H1 (cell line): ENCODE measurements at regions not wholly inside any gene's neighbourhood (a gene's known extent, or its start where the extent isn't known, plus 50 kb on each side); places are given as distances from the start of the nearest gene placed in this dataset.

Source experiments
- CTCF ChIA-PET: fragments of 300-600 bp; sonication (Branson Sonifier 250); formaldehyde crosslinking; loops from one replicate; lab custom pipeline; 2021; ENCODE audit not compliant: partially characterized antibody; lab: Charles Lee
- POLR2A ChIA-PET: fragments of 300-600 bp; sonication (Branson Sonifier 250); formaldehyde crosslinking; loops from one replicate; lab custom pipeline; 2021; ENCODE audit warnings: inconsistent platforms; ENCODE audit not compliant: partially characterized antibody; lab: Charles Lee
- DNase-seq, 2 experiments: peaks; one replicate each; pipeline versions ENCODE4 v3.0.0 to v3.0.0-alpha.2; 2010 to 2022; ENCODE audit warnings: low spot score in 2 of 2, low read depth in 1 of 2, mixed read lengths in 1 of 2
- FAIRE-seq: peaks from 2 replicates; lab custom pipeline; 2011; peaks lifted over from hg19 to GRCh38; lab: Jason Lieb, UNC
- H2AFZ ChIP-seq: 2 replicates; pipeline ENCODE4 v1.8.1; 2012; ENCODE audit warnings: low read length, inconsistent platforms
- H2AK5ac ChIP-seq: 2 replicates; pipeline ENCODE4 v1.6.1; 2013; ENCODE audit warnings: low read depth, low read length
- H2BK120ac ChIP-seq: replicated peaks from 2 replicates; pipeline ENCODE3; 2013; ENCODE audit warnings: low read depth, low read length, inconsistent platforms
- H2BK12ac ChIP-seq: 2 replicates; pipeline ENCODE4 v1.6.1; 2013; ENCODE audit warnings: low read depth, low read length
- H2BK15ac ChIP-seq: 2 replicates; pipeline ENCODE4 v1.6.1; 2013; ENCODE audit warnings: low read length
- H2BK20ac ChIP-seq: 2 replicates; pipeline ENCODE4 v1.6.1; 2013; ENCODE audit warnings: low read length
- H2BK5ac ChIP-seq: 2 replicates; pipeline ENCODE4 v1.6.1; 2013; ENCODE audit warnings: low read depth, low read length
- H3K14ac ChIP-seq: 2 replicates; pipeline ENCODE4 v1.6.1; 2013; ENCODE audit warnings: inconsistent platforms; ENCODE audit not compliant: insufficient read length
- H3K18ac ChIP-seq: 2 replicates; pipeline ENCODE4 v1.6.1; 2013; ENCODE audit warnings: low read length; ENCODE audit errors: extremely low read depth
- H3K23ac ChIP-seq: 2 replicates; pipeline ENCODE4 v1.6.1; 2013; ENCODE audit warnings: inconsistent platforms; ENCODE audit not compliant: insufficient read length
- H3K23me2 ChIP-seq: 2 replicates; pipeline ENCODE4 v1.6.1; 2013; ENCODE audit warnings: low read depth, low read length
- H3K27ac ChIP-seq: 2 replicates; pipeline ENCODE4 v1.6.1; 2011; ENCODE audit warnings: low read depth, low read length, inconsistent platforms
- H3K27me3 ChIP-seq, 4 experiments: replicated peaks in 1 of 4; 1 replicate in 1 of 4; 2 replicates in 3 of 4; pipeline versions ENCODE4 v1.6.1 to v1.8.1; 2011 to 2013; ENCODE audit warnings: low read length in 3 of 4, mild to moderate bottlenecking in 3 of 4, inconsistent platforms in 2 of 4, mixed read lengths in 2 of 4, moderate library complexity in 1 of 4; ENCODE audit not compliant: control insufficient read depth in 3 of 4, insufficient read depth in 3 of 4; ENCODE audit errors: extremely low read depth in 1 of 4
- H3K36me3 ChIP-seq, 4 experiments: 2 replicates each; pipeline versions ENCODE4 v1.6.1 to v1.8.1; 2011 to 2013; ENCODE audit warnings: mild to moderate bottlenecking in 4 of 4, low read length in 3 of 4, moderate library complexity in 2 of 4, control low read depth in 1 of 4, inconsistent platforms in 1 of 4; ENCODE audit not compliant: insufficient read depth in 4 of 4, control insufficient read depth in 2 of 4
- H3K4ac ChIP-seq: replicated peaks from 2 replicates; pipeline ENCODE3; 2013; ENCODE audit warnings: low read length, low read depth, mixed read lengths, inconsistent platforms; ENCODE audit not compliant: insufficient read length
- H3K4me1 ChIP-seq, 4 experiments: replicated peaks in 1 of 4; 1 replicate in 1 of 4; 2 replicates in 3 of 4; pipeline versions ENCODE4 v1.6.1 to v1.8.1; 2011 to 2013; ENCODE audit warnings: low read length in 3 of 4, inconsistent platforms in 2 of 4, mixed read lengths in 1 of 4; ENCODE audit not compliant: insufficient read depth in 4 of 4, control insufficient read depth in 3 of 4
- H3K4me2 ChIP-seq, 2 experiments: 2 replicates each; pipeline versions ENCODE4 v1.6.1 to v1.8.1; 2011 to 2013; ENCODE audit warnings: low read depth in 2 of 2, low read length in 2 of 2, control low read depth in 1 of 2, inconsistent platforms in 1 of 2, mild to moderate bottlenecking in 1 of 2; ENCODE audit not compliant: insufficient read depth in 1 of 2
- H3K4me3 ChIP-seq, 4 experiments: fragments of 200-600, 300-600 bp in 1 of 4; sonication (generic), shearing (Covaris generic), sonication (Bioruptor Twin) in 1 of 4; 2 replicates each; pipeline versions ENCODE4 v1.5.1 to v1.8.1; 2011 to 2016; ENCODE audit warnings: low read length in 4 of 4, low read depth in 3 of 4, control low read depth in 2 of 4, inconsistent platforms in 2 of 4, mild to moderate bottlenecking in 2 of 4, mixed read lengths in 1 of 4, moderate library complexity in 1 of 4; ENCODE audit not compliant: insufficient read depth in 2 of 4; ENCODE audit errors: extremely low read depth in 1 of 4
- H3K56ac ChIP-seq: replicated peaks from 2 replicates; pipeline ENCODE3; 2013; ENCODE audit warnings: low read depth, mild to moderate bottlenecking, mixed read lengths, low read length, inconsistent platforms; ENCODE audit not compliant: insufficient read length
- H3K79me1 ChIP-seq: 2 replicates; pipeline ENCODE4 v1.6.1; 2013; ENCODE audit warnings: low read depth, low read length, control low read depth
- H3K79me2 ChIP-seq, 2 experiments: 2 replicates each; pipeline versions ENCODE4 v1.6.1 to v1.8.1; 2012 to 2013; ENCODE audit warnings: low read length in 2 of 2, mild to moderate bottlenecking in 2 of 2, inconsistent platforms in 1 of 2; ENCODE audit not compliant: insufficient read depth in 2 of 2, control insufficient read depth in 1 of 2
- H3K9ac ChIP-seq, 4 experiments: replicated peaks in 1 of 4; 1 replicate in 1 of 4; 2 replicates in 3 of 4; pipeline versions ENCODE4 v1.6.1 to v1.8.1; 2011 to 2013; ENCODE audit warnings: low read depth in 3 of 4, low read length in 3 of 4, control low read depth in 2 of 4, mild to moderate bottlenecking in 2 of 4, moderate library complexity in 2 of 4, inconsistent platforms in 1 of 4; ENCODE audit errors: extremely low read depth in 1 of 4
- H3K9me3 ChIP-seq, 2 experiments: 2 replicates each; pipeline versions ENCODE4 v1.6.1 to v1.8.1; 2012 to 2013; ENCODE audit warnings: mild to moderate bottlenecking in 2 of 2, moderate library complexity in 2 of 2, control low read depth in 1 of 2, inconsistent platforms in 1 of 2, low read depth in 1 of 2, low read length in 1 of 2, mixed read lengths in 1 of 2; ENCODE audit not compliant: insufficient read depth in 2 of 2
- H4K20me1 ChIP-seq, 2 experiments: replicated peaks in 1 of 2; 2 replicates each; pipeline versions ENCODE3 to v1.8.1; 2011 to 2013; ENCODE audit warnings: inconsistent platforms in 2 of 2, low read length in 2 of 2, mild to moderate bottlenecking in 1 of 2; ENCODE audit not compliant: insufficient read depth in 2 of 2, control insufficient read depth in 1 of 2
- H4K5ac ChIP-seq: 2 replicates; pipeline ENCODE4 v1.6.1; 2013; ENCODE audit warnings: low read length, low read depth, mixed read lengths, inconsistent platforms; ENCODE audit not compliant: insufficient read length
- H4K8ac ChIP-seq: 2 replicates; pipeline ENCODE4 v1.8.0; 2013; ENCODE audit warnings: mild to moderate bottlenecking, moderate library complexity, low read length, inconsistent platforms; ENCODE audit not compliant: insufficient read depth; ENCODE audit errors: extremely low read depth
- H4K91ac ChIP-seq: replicated peaks from 2 replicates; pipeline ENCODE3; 2013; ENCODE audit warnings: low read length, mixed read lengths, inconsistent platforms; ENCODE audit not compliant: insufficient read length
- CBX8 ChIP-seq: fragments of 300-800, 300-1000 bp; sonication (generic); IDR thresholded peaks from 2 replicates; pipeline ENCODE4 v1.7.1; 2016; ENCODE audit warnings: low read depth, low read length, borderline replicate concordance
- CHD2 ChIP-seq: IDR thresholded peaks from 2 replicates; pipeline ENCODE4 v1.6.1; 2012; ENCODE audit warnings: low read length, improper control_type of control experiment
- CTCF ChIP-seq, 3 experiments: IDR thresholded peaks; 1 replicate in 2 of 3; 2 replicates in 1 of 3; pipeline versions ENCODE4 v1.5.1 to v1.6.1; 2011; ENCODE audit warnings: low read length in 3 of 3, mild to moderate bottlenecking in 3 of 3, inconsistent platforms in 2 of 3, low read depth in 1 of 3, moderate library complexity in 1 of 3; ENCODE audit not compliant: insufficient read depth in 1 of 3; ENCODE audit errors: control extremely low read depth in 1 of 3
- EZH2 ChIP-seq: fragments of 200-600 bp; sonication (generic); IDR thresholded peaks from 2 replicates; pipeline ENCODE4 v1.7.1; 2012; ENCODE audit warnings: low read depth, mild to moderate bottlenecking, moderate library complexity, low read length, inconsistent platforms; ENCODE audit not compliant: severe bottlenecking
- WGBS, 2 experiments: shearing (Covaris generic) in 1 of 2; methylation state at CpG; one replicate each; pipeline versions ENCODE4 v1.1.6 to v1.1.7; 2013 to 2015; ENCODE audit warnings: low lambda C conversion rate in 2 of 2, mixed read lengths in 2 of 2, inconsistent platforms in 1 of 2, low coverage in 1 of 2, missing lambda C conversion rate in 1 of 2; ENCODE audit not compliant: insufficient replicate concordance in 2 of 2, insufficient coverage in 1 of 2, insufficient read length in 1 of 2; ENCODE audit errors: extremely low coverage in 1 of 2, missing lambda C conversion rate in 1 of 2; 5-methylcytosine and 5-hydroxymethylcytosine counted together

GRCh38 chr6:155530219-155530834 lies 74.7 kb upstream of the NOX3 start:
- FAIRE-seq (peak; percentile 7), DNase-seq (no peak)
- Histone ChIP-seq H3K27me3 (no peaks in the 10 kb centered on the region), H3K27ac (no peak overlapping the region), H4K5ac (no peak overlapping the region), H3K36me3 (no peaks in the 10 kb centered on the region), H4K91ac (no peak overlapping the region), H2AFZ (no peak overlapping the region), H2BK120ac (no peak overlapping the region), H3K79me2 (no peaks in the 10 kb centered on the region), H3K9ac (no peak overlapping the region), H4K20me1 (no peaks in the 10 kb centered on the region), H2AK5ac (no peak overlapping the region), H2BK5ac (no peak overlapping the region), H3K14ac (no peak overlapping the region), H3K9me3 (peaks cover 0 to 3% of the 10 kb centered on the region in 2 experiments; a peak in 2 of 4 replicates), H3K56ac (no peak overlapping the region), H3K4ac (no peak overlapping the region), H3K23me2 (no peaks in the 10 kb centered on the region), H3K23ac (no peak overlapping the region), H2BK15ac (no peak overlapping the region), H3K4me1 (no peaks in the 10 kb centered on the region), H2BK20ac (no peak overlapping the region), H3K79me1 (no peaks in the 10 kb centered on the region), H2BK12ac (no peak overlapping the region), H3K4me3 (no peak overlapping the region), H4K8ac (no peak overlapping the region), H3K18ac (no peak overlapping the region), H3K4me2 (no peak overlapping the region)
- POLR2A ChIA-PET = no interaction called here
- CTCF ChIA-PET = interaction anchor here (1.1 to 1.5 kb wide), 2 partner anchors 15 to 58 kb away, joined by 3 to 4 read pairs; no protein-coding TSS in a partner anchor
- WGBS, 2 experiments = 61% methylated on average over 4 of the region's 4 CpGs; no CpG with 5 or more reads in 1 of the 2 experiments
- no peak for TF ChIP-seq CHD2
- TF ChIP-seq CBX8 = no peak
- TF ChIP-seq EZH2 = no peak
- peak in 2 of 3 experiments; percentile 55 to 61; a peak in 3 of 4 replicates for TF ChIP-seq CTCF (IDR thresholded peaks at IDR 0.05; ENCODE audit: control extremely low read depth in 1 of 3, insufficient read depth in 1 of 3, low read depth in 1 of 3, low read length in 3 of 3)
